SK-N-SH treated with all-trans-retinoic acid at 6 μM for 48 hours (cell line): ENCODE measurements at regions not wholly inside any gene's neighbourhood (a gene's known extent, or its start where the extent isn't known, plus 50 kb on each side); places are given as distances from the start of the nearest gene placed in this dataset.

Source experiments
- ATAC-seq: fragments of 200-7000 bp; cut with Tn5 transposase; 3 replicates; pipeline ENCODE4 v1.9.1; 2020; ENCODE audit warnings: mild to moderate bottlenecking, moderate library complexity
- ARNTL ChIP-seq: fragments of 450-650 bp; formaldehyde crosslinking; IDR thresholded peaks from 2 replicates; pipeline ENCODE4 v1.5.0; 2020; ENCODE audit warnings: low read depth, mild to moderate bottlenecking, moderate library complexity, borderline replicate concordance
- CSDC2 ChIP-seq: fragments of 250-450 bp; sonication (Bioruptor Pico); IDR thresholded peaks from 2 replicates; pipeline ENCODE4 v1.5.0; 2020; ENCODE audit warnings: mild to moderate bottlenecking, moderate library complexity
- ESRRG ChIP-seq: fragments of 250-450 bp; sonication (Bioruptor Pico); IDR thresholded peaks from 2 replicates; pipeline ENCODE4 v1.6.1; 2021; ENCODE audit warnings: mild to moderate bottlenecking
- GLIS3 ChIP-seq: fragments of 250-450 bp; sonication (Bioruptor Pico); IDR thresholded peaks from 2 replicates; pipeline ENCODE4 v1.5.0; 2020; ENCODE audit warnings: mild to moderate bottlenecking, moderate library complexity
- ISL1 ChIP-seq: fragments of 250-450 bp; sonication (Bioruptor Pico); IDR thresholded peaks from 2 replicates; pipeline ENCODE4 v2.1.2; 2022; ENCODE audit warnings: mild to moderate bottlenecking, moderate library complexity
- OSR1 ChIP-seq: fragments of 250-450 bp; sonication (Bioruptor Pico); IDR thresholded peaks from 2 replicates; pipeline ENCODE4 v1.8.0; 2022; ENCODE audit warnings: moderate library complexity, mild to moderate bottlenecking, inconsistent platforms
- PPARA ChIP-seq: fragments of 250-450 bp; sonication (Bioruptor Pico); IDR thresholded peaks from 2 replicates; pipeline ENCODE4 v1.5.0; 2020; ENCODE audit warnings: mild to moderate bottlenecking, borderline replicate concordance
- RARB ChIP-seq: fragments of 250-450 bp; sonication (Bioruptor Pico); IDR thresholded peaks from 2 replicates; pipeline ENCODE4 v1.8.0; 2021; ENCODE audit warnings: mild to moderate bottlenecking, moderate library complexity
- SNAI2 ChIP-seq: fragments of 250-450 bp; sonication (Bioruptor Pico); IDR thresholded peaks from 2 replicates; pipeline ENCODE4 v1.5.0; 2020; ENCODE audit warnings: mild to moderate bottlenecking, moderate library complexity
- TCF4 ChIP-seq: fragments of 250-450 bp; sonication (Bioruptor Pico); IDR thresholded peaks from 2 replicates; pipeline ENCODE4 v1.8.0; 2021; ENCODE audit warnings: mild to moderate bottlenecking, moderate library complexity, borderline replicate concordance
- TOX ChIP-seq: fragments of 250-450 bp; sonication (Bioruptor Pico); IDR thresholded peaks from 2 replicates; pipeline ENCODE4 v1.8.0; 2021; ENCODE audit warnings: mild to moderate bottlenecking, moderate library complexity, borderline replicate concordance
- ZC3H10 ChIP-seq: fragments of 250-450 bp; sonication (Bioruptor Pico); IDR thresholded peaks from 2 replicates; pipeline ENCODE4 v1.5.1; 2021; ENCODE audit warnings: mild to moderate bottlenecking, moderate library complexity
- ZFP3 ChIP-seq: fragments of 250-450 bp; sonication (Bioruptor Pico); IDR thresholded peaks from 2 replicates; pipeline ENCODE4 v1.5.0; 2020; ENCODE audit warnings: mild to moderate bottlenecking, moderate library complexity
- ZNF565 ChIP-seq: fragments of 450-650 bp; formaldehyde crosslinking; conservative IDR thresholded peaks from 2 replicates; pipeline ENCODE4 v1.5.0; 2020; ENCODE audit warnings: low read depth, mild to moderate bottlenecking, moderate library complexity
- ZNF70 ChIP-seq: fragments of 450-650 bp; formaldehyde crosslinking; IDR thresholded peaks from 2 replicates; pipeline ENCODE4 v1.5.0; 2020; ENCODE audit warnings: mild to moderate bottlenecking, moderate library complexity
- ZNF8 ChIP-seq: fragments of 450-650 bp; formaldehyde crosslinking; IDR thresholded peaks from 2 replicates; pipeline ENCODE4 v1.5.0; 2020; ENCODE audit warnings: mild to moderate bottlenecking, moderate library complexity
- TF ChIP-seq, protein P1 (sequence below): fragments of 250-450 bp; sonication (Bioruptor Pico); IDR thresholded peaks from 2 replicates; pipeline ENCODE4 v1.5.1; 2021; ENCODE audit warnings: mild to moderate bottlenecking, moderate library complexity
- TF ChIP-seq, protein P2 (sequence below): fragments of 250-450 bp; sonication (Bioruptor Pico); IDR thresholded peaks from 2 replicates; pipeline ENCODE4 v1.8.0; 2020; ENCODE audit warnings: mild to moderate bottlenecking, moderate library complexity, borderline replicate concordance
- TF ChIP-seq, protein P3 (sequence below): fragments of 250-450 bp; sonication (Bioruptor Pico); IDR thresholded peaks from 2 replicates; pipeline ENCODE4 v1.8.0; 2021; ENCODE audit warnings: low read depth, mild to moderate bottlenecking, moderate library complexity, borderline replicate concordance
- TF ChIP-seq, protein P4 (sequence below): fragments of 250-450 bp; sonication (Bioruptor Pico); IDR thresholded peaks from 2 replicates; pipeline ENCODE4 v1.5.1; 2020; ENCODE audit warnings: low read depth, mild to moderate bottlenecking, moderate library complexity

DNA sequence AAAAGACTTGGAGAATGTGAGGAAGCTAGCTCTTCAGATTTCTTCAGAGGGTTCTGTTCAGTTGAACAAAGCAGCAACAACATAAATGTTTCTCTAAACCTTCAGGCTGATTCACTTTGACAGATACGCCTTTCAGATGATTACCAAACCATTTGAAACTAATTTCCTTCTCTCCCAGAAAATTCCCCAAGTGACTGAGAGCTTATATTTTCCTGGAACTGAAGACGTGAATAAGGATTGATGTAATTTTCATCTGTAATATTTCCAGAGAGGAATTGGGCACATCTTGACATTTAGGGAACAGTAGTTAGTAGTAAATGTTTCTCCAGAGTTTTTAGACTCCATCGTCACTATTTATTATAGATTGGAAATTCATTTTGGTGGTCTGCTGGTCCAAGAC, 108.6 kb upstream of the AADACL2 start (continued):
- TF ChIP-seq, protein P1, sequence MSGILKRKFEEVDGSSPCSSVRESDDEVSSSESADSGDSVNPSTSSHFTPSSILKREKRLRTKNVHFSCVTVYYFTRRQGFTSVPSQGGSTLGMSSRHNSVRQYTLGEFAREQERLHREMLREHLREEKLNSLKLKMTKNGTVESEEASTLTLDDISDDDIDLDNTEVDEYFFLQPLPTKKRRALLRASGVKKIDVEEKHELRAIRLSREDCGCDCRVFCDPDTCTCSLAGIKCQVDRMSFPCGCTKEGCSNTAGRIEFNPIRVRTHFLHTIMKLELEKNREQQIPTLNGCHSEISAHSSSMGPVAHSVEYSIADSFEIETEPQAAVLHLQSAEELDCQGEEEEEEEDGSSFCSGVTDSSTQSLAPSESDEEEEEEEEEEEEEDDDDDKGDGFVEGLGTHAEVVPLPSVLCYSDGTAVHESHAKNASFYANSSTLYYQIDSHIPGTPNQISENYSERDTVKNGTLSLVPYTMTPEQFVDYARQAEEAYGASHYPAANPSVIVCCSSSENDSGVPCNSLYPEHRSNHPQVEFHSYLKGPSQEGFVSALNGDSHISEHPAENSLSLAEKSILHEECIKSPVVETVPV (CRISPR knock-in tag): no peak
- TF ChIP-seq PPARA (CRISPR knock-in tag): no peak

DNA sequence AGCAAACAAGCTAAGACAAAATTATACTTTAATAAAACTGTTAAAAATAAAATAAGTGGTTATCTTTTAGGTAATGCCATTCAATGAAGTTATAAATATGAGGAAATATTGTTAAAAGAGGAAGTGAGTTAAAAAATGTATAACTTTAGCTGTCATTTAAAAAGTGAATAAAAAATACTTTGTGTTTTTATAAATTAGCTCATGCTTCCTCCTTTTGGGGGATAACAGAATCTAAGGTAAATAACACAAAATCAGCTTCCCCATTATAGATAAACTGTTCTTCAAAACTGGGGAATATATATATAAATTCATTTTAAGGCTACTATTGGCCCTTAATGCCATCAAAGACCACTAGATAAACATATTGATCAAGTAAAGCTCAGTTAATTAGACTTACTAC, 113.7 kb upstream of the AADACL2 start:
- TF ChIP-seq ZC3H10 (CRISPR knock-in tag): no peak
- no peak for TF ChIP-seq TOX (CRISPR knock-in tag)
- TF ChIP-seq, protein P2, sequence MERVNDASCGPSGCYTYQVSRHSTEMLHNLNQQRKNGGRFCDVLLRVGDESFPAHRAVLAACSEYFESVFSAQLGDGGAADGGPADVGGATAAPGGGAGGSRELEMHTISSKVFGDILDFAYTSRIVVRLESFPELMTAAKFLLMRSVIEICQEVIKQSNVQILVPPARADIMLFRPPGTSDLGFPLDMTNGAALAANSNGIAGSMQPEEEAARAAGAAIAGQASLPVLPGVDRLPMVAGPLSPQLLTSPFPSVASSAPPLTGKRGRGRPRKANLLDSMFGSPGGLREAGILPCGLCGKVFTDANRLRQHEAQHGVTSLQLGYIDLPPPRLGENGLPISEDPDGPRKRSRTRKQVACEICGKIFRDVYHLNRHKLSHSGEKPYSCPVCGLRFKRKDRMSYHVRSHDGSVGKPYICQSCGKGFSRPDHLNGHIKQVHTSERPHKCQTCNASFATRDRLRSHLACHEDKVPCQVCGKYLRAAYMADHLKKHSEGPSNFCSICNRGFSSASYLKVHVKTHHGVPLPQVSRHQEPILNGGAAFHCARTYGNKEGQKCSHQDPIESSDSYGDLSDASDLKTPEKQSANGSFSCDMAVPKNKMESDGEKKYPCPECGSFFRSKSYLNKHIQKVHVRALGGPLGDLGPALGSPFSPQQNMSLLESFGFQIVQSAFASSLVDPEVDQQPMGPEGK (CRISPR knock-in tag): no peak
- TF ChIP-seq ARNTL: no peak
- TF ChIP-seq ESRRG (CRISPR knock-in tag): no peak
- TF ChIP-seq ZFP3 (CRISPR knock-in tag): no peak
- TF ChIP-seq, protein P1 (CRISPR knock-in tag): no peak
- no peak for TF ChIP-seq OSR1 (CRISPR knock-in tag)
- no peak for TF ChIP-seq ISL1 (CRISPR knock-in tag)
- TF ChIP-seq RARB (CRISPR knock-in tag): no peak
- no peak for TF ChIP-seq CSDC2 (CRISPR knock-in tag)
- no peak for TF ChIP-seq ZNF565 (CRISPR knock-in tag)
- no peak for TF ChIP-seq GLIS3
- TF ChIP-seq TCF4: no peak
- TF ChIP-seq PPARA (CRISPR knock-in tag): no peak
- TF ChIP-seq, protein P3, sequence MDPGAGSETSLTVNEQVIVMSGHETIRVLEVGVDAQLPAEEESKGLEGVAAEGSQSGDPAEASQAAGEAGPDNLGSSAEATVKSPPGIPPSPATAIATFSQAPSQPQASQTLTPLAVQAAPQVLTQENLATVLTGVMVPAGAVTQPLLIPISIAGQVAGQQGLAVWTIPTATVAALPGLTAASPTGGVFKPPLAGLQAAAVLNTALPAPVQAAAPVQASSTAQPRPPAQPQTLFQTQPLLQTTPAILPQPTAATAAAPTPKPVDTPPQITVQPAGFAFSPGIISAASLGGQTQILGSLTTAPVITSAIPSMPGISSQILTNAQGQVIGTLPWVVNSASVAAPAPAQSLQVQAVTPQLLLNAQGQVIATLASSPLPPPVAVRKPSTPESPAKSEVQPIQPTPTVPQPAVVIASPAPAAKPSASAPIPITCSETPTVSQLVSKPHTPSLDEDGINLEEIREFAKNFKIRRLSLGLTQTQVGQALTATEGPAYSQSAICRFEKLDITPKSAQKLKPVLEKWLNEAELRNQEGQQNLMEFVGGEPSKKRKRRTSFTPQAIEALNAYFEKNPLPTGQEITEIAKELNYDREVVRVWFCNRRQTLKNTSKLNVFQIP: no peak
- no peak for TF ChIP-seq SNAI2 (CRISPR knock-in tag)
- no peak for TF ChIP-seq ZNF8 (CRISPR knock-in tag)
- TF ChIP-seq ZNF70 (CRISPR knock-in tag): no peak
- TF ChIP-seq, protein P4, sequence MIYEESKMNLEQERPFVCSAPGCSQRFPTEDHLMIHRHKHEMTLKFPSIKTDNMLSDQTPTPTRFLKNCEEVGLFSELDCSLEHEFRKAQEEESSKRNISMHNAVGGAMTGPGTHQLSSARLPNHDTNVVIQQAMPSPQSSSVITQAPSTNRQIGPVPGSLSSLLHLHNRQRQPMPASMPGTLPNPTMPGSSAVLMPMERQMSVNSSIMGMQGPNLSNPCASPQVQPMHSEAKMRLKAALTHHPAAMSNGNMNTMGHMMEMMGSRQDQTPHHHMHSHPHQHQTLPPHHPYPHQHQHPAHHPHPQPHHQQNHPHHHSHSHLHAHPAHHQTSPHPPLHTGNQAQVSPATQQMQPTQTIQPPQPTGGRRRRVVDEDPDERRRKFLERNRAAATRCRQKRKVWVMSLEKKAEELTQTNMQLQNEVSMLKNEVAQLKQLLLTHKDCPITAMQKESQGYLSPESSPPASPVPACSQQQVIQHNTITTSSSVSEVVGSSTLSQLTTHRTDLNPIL (CRISPR knock-in tag): no peak
- TF ChIP-seq, all 23 proteins: peak for 0
- no peak for ATAC-seq

DNA sequence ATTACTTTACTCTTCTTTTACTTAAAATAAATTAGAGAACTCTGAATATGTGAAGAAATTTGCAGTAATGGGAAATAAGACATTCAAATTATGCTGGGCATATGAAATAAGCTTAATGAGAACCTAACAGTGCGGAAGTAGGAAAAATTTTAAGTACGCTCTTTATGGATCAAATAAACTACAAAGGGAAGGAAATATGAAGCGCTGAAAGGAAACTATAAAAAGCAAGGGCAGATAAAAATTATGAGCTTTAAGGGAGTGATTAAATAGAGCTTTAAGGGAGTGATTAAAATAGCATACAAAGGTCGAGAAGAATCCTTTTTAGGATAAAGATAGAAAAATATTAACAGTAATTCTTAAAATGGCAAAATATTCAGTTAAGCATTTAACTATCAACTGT, 118.3 kb upstream of the AADACL2 start:
- no peak for ATAC-seq
- TF ChIP-seq ESRRG (CRISPR knock-in tag) (no peak), CSDC2 (CRISPR knock-in tag) (no peak), TCF4 (no peak), ZFP3 (CRISPR knock-in tag) (no peak)

DNA sequence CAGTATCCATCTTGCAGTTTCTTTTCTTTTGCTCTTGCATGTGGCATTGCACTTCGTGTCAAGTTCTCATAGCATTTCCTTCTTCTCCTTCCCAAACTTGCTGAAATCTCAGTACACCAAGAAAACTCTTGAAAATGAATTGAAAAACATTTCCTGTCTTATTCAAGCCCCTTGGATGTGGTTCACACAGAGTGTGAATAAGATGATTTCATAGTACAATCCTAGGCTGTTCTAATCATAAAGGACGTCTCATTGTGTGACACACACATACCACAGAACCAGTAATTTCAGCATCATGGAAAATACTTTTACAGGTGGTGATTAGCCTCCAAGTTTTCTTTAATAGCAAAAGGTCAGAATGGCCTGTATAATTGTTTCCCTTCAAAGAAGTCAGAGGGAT, 121.6 kb upstream of the AADACL2 start:
- TF ChIP-seq PPARA (CRISPR knock-in tag) (no peak), ZFP3 (CRISPR knock-in tag) (no peak)
- TF ChIP-seq, protein P3: no peak
- ATAC-seq: no peak
